Breast epithelium (tissue), 3 donors: ENCODE measurements at regions not wholly inside any gene's neighbourhood (a gene's known extent, or its start where the extent isn't known, plus 50 kb on each side); places are given as distances from the start of the nearest gene placed in this dataset.

Experiments used
- POLR2A ChIP-seq: fragments of 450-650 bp; IDR thresholded peaks from one replicate; pipeline ENCODE4 v1.6.1; 2016; ENCODE audit warnings: antibody characterized with exemption, mild to moderate bottlenecking, moderate library complexity
- POLR2AphosphoS5 ChIP-seq, 3 donors: sonication (generic); formaldehyde crosslinking; IDR thresholded peaks; one replicate each; pipeline ENCODE4 v1.6.1; 2017; ENCODE audit warnings: antibody characterized with exemption in 3 of 3
- TF ChIP-seq, protein P1 (sequence below), 3 donors: fragments of 450-650 bp; IDR thresholded peaks; one replicate each; pipeline ENCODE4 v1.5.1; 2016 to 2017; ENCODE audit warnings: antibody characterized with exemption in 3 of 3, mild to moderate bottlenecking in 3 of 3, moderate library complexity in 3 of 3

DNA sequence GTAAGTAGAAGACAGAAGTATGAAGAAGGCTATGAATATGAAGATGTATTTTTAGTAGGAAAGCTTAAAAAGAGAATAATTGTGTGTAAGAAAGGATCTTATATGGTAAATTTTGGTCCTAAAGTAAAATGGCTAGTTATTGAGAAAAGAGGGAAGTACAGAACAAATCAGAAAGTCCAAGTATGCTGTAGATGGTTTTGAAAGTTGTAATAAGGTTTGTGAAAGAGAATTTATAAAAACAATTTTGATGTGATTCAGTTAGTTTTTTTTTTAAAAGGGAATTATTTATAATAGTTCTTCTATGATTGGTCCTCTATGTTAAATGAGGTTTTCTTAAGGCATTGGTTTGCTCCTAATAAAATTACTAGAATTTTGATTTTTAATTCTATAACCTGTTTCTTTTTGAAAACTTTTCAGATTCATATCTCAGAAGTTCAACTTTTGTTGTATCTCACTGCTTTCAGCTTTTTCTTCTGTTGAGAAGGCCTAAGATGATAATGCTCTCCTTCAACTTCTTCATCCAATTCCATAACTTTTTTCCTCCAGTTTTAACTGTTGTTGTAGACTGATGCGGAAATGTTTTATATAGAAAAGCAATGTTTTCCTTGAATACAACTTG, 322.7 kb downstream of the NOL4 start:
- TF ChIP-seq, protein P1, sequence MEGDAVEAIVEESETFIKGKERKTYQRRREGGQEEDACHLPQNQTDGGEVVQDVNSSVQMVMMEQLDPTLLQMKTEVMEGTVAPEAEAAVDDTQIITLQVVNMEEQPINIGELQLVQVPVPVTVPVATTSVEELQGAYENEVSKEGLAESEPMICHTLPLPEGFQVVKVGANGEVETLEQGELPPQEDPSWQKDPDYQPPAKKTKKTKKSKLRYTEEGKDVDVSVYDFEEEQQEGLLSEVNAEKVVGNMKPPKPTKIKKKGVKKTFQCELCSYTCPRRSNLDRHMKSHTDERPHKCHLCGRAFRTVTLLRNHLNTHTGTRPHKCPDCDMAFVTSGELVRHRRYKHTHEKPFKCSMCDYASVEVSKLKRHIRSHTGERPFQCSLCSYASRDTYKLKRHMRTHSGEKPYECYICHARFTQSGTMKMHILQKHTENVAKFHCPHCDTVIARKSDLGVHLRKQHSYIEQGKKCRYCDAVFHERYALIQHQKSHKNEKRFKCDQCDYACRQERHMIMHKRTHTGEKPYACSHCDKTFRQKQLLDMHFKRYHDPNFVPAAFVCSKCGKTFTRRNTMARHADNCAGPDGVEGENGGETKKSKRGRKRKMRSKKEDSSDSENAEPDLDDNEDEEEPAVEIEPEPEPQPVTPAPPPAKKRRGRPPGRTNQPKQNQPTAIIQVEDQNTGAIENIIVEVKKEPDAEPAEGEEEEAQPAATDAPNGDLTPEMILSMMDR (IDR thresholded peaks at IDR 0.05), result no peak
- TF ChIP-seq POLR2AphosphoS5 (IDR thresholded peaks at IDR 0.05) (no peak), POLR2A (no peak)
